Keratinocyte (primary cell): ENCODE measurements at regions not wholly inside any gene's neighbourhood (a gene's known extent, or its start where the extent isn't known, plus 50 kb on each side); places are given as distances from the start of the nearest gene placed in this dataset.

Source experiments
- DNase-seq: peaks from one replicate; pipeline ENCODE4 v3.0.0-alpha.2; 2011; ENCODE audit warnings: low read depth, missing footprints, low spot score
- FAIRE-seq: peaks from 2 replicates; lab custom pipeline; 2011; peaks lifted over from hg19 to GRCh38; lab: Jason Lieb, UNC
- H2AFZ ChIP-seq: 2 replicates; pipeline ENCODE4 v1.6.0; 2012; ENCODE audit warnings: low read length, control low read depth, inconsistent platforms; ENCODE audit not compliant: control insufficient read depth
- H3K27ac ChIP-seq: 2 replicates; pipeline ENCODE4 v1.5.1; 2011; ENCODE audit warnings: low read length; ENCODE audit not compliant: control insufficient read depth, insufficient read depth
- H3K27me3 ChIP-seq: 3 replicates; pipeline ENCODE4 v1.6.0; 2011; ENCODE audit warnings: low read length; ENCODE audit not compliant: control insufficient read depth, insufficient read depth; ENCODE audit errors: extremely low read depth
- H3K36me3 ChIP-seq, 2 experiments: 2 replicates in 1 of 2; 3 replicates in 1 of 2; pipeline ENCODE4 v1.5.1; 2011; ENCODE audit warnings: low read length in 2 of 2, mild to moderate bottlenecking in 1 of 2; ENCODE audit not compliant: control insufficient read depth in 2 of 2, insufficient read depth in 2 of 2; ENCODE audit errors: extremely low read depth in 1 of 2
- H3K4me1 ChIP-seq: 3 replicates; pipeline ENCODE4 v1.5.1; 2011; ENCODE audit warnings: low read length; ENCODE audit not compliant: control insufficient read depth, insufficient read depth; ENCODE audit errors: extremely low read depth
- H3K4me2 ChIP-seq: 3 replicates; pipeline ENCODE4 v1.6.0; 2011; ENCODE audit warnings: low read depth, low read length; ENCODE audit not compliant: control insufficient read depth, insufficient read depth; ENCODE audit errors: extremely low read depth
- H3K4me3 ChIP-seq, 3 experiments: fragments of 200-600 bp in 1 of 3; sonication (generic) in 1 of 3; 2 replicates in 2 of 3; 3 replicates in 1 of 3; pipeline ENCODE4 v1.5.1; 2011 to 2016; ENCODE audit warnings: low read length in 3 of 3, mild to moderate bottlenecking in 3 of 3, control low read depth in 2 of 3, inconsistent platforms in 1 of 3, low read depth in 1 of 3, mixed read lengths in 1 of 3, mixed run types in 1 of 3, moderate library complexity in 1 of 3; ENCODE audit not compliant: control insufficient read depth in 2 of 3, insufficient read depth in 2 of 3; ENCODE audit errors: extremely low read depth in 1 of 3
- H3K79me2 ChIP-seq: 2 replicates; pipeline ENCODE4 v1.6.0; 2012; ENCODE audit warnings: low read length; ENCODE audit not compliant: control insufficient read depth, insufficient read depth
- H3K9ac ChIP-seq: 3 replicates; pipeline ENCODE4 v1.6.0; 2011; ENCODE audit warnings: low read length; ENCODE audit not compliant: control insufficient read depth, insufficient read depth; ENCODE audit errors: extremely low read depth
- H3K9me1 ChIP-seq: 3 replicates; pipeline ENCODE4 v1.6.0; 2011; ENCODE audit warnings: low read length; ENCODE audit not compliant: control insufficient read depth, insufficient read depth; ENCODE audit errors: extremely low read depth
- H3K9me3 ChIP-seq: 2 replicates; pipeline ENCODE4 v1.5.1; 2012; ENCODE audit warnings: low read depth, low read length; ENCODE audit not compliant: control insufficient read depth
- H4K20me1 ChIP-seq: 3 replicates; pipeline ENCODE4 v1.6.0; 2011; ENCODE audit warnings: low read length; ENCODE audit not compliant: control insufficient read depth, insufficient read depth; ENCODE audit errors: extremely low read depth
- EZH2 ChIP-seq: IDR thresholded peaks from one replicate; pipeline ENCODE4 v1.6.1; 2012; ENCODE audit warnings: inconsistent platforms, mild to moderate bottlenecking, low read length, moderate library complexity
- dilution Hi-C: fragments of 300-500 bp; cut with MboI; formaldehyde crosslinking; loops from one replicate; pipeline ENCODE4 v1.7.0; 2020; ENCODE audit warnings: low sequenced_read_pairs; ENCODE audit not compliant: extremely low pct_ligation_motif_present
- TF ChIP-seq, protein P1 (sequence below), 3 experiments: IDR thresholded peaks in 1 of 3; conservative IDR thresholded peaks in 1 of 3; optimal IDR thresholded peaks in 1 of 3; 2 replicates in 2 of 3; 3 replicates in 1 of 3; pipeline versions ENCODE3 to v1.5.1; 2011; ENCODE audit warnings: low read length in 3 of 3, mild to moderate bottlenecking in 3 of 3, moderate library complexity in 2 of 3, control low read depth in 1 of 3, inconsistent platforms in 1 of 3; ENCODE audit not compliant: insufficient read depth in 2 of 3; ENCODE audit errors: extremely low read depth in 1 of 3

DNA sequence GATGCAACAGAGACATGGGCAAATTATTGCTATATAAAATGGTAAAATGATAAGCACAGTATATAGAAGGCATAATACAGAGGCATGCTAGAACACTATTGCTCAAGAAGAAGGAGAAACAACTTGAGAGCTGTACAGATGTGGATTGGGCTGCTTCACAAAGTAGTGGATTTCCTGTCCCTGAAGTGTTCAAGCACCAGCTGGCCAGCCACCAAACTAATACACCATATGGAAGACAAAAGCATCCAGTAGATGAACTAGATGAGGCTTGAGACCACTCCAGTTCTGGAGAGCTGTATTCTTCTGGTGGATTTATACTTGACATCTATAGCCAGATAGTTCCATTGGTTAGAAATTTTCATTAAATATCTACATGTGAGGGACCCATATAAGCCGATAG is 134.1 kb upstream of the GNAO1 start:
- H3K27me3 ChIP-seq = no peaks in the 10 kb centered on the region
- no peaks in the 10 kb centered on the region for H3K9me3 ChIP-seq
- no peaks in the 10 kb centered on the region for H3K9me1 ChIP-seq
- no peak overlapping the region for H2AFZ ChIP-seq
- dilution Hi-C loops = no loop called here
- DNase-seq (no peak), FAIRE-seq (no peak)
- H3K4me3 ChIP-seq = no peak overlapping the region
- H3K36me3 ChIP-seq = no peaks in the 10 kb centered on the region
- H3K4me1 ChIP-seq = no peaks in the 10 kb centered on the region
- no peaks in the 10 kb centered on the region for H3K79me2 ChIP-seq
- H3K27ac ChIP-seq = no peak overlapping the region
- no peak overlapping the region for H3K9ac ChIP-seq
- H3K4me2 ChIP-seq = no peak overlapping the region
- H4K20me1 ChIP-seq = no peaks in the 10 kb centered on the region
- TF ChIP-seq, protein P1, sequence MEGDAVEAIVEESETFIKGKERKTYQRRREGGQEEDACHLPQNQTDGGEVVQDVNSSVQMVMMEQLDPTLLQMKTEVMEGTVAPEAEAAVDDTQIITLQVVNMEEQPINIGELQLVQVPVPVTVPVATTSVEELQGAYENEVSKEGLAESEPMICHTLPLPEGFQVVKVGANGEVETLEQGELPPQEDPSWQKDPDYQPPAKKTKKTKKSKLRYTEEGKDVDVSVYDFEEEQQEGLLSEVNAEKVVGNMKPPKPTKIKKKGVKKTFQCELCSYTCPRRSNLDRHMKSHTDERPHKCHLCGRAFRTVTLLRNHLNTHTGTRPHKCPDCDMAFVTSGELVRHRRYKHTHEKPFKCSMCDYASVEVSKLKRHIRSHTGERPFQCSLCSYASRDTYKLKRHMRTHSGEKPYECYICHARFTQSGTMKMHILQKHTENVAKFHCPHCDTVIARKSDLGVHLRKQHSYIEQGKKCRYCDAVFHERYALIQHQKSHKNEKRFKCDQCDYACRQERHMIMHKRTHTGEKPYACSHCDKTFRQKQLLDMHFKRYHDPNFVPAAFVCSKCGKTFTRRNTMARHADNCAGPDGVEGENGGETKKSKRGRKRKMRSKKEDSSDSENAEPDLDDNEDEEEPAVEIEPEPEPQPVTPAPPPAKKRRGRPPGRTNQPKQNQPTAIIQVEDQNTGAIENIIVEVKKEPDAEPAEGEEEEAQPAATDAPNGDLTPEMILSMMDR (optimal IDR thresholded peaks at IDR 0.05 in 1 of 3, IDR thresholded peaks at IDR 0.05 in 1 of 3, conservative IDR thresholded peaks at IDR 0.05 in 1 of 3; ENCODE audit: extremely low read depth in 1 of 3, insufficient read depth in 2 of 3, low read length in 3 of 3) = no peak
- no peak for TF ChIP-seq EZH2

DNA sequence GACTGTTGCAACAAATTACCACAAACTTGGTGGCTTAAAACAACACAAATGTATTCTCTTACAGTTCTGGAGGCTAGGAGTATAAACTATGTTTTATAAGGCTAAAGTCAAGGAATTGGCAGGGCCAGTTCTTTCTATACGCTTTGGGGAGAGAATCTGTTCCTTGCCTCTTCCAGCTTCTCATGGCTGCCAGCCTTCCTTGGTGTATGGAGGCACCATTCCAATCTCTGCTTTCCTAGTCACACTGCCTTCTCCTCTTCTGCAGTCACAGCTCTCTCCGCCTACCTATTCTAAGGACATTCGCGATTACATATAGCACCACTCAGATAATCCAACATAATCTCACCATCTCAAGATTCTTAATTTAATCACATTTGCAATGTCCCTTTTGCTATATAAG is 140.4 kb upstream of the GNAO1 start:
- Histone ChIP-seq H2AFZ (no peak overlapping the region), H3K27ac (no peak overlapping the region), H3K79me2 (no peaks in the 10 kb centered on the region), H3K9me1 (no peaks in the 10 kb centered on the region), H4K20me1 (no peaks in the 10 kb centered on the region), H3K4me1 (no peaks in the 10 kb centered on the region), H3K9me3 (no peaks in the 10 kb centered on the region), H3K27me3 (no peaks in the 10 kb centered on the region), H3K4me3 (no peak overlapping the region), H3K4me2 (no peak overlapping the region), H3K36me3 (no peaks in the 10 kb centered on the region), H3K9ac (no peak overlapping the region)
- FAIRE-seq (no peak), DNase-seq (no peak)
- TF ChIP-seq, protein P1 (optimal IDR thresholded peaks at IDR 0.05 in 1 of 3, IDR thresholded peaks at IDR 0.05 in 1 of 3, conservative IDR thresholded peaks at IDR 0.05 in 1 of 3; ENCODE audit: extremely low read depth in 1 of 3, insufficient read depth in 2 of 3, low read length in 3 of 3) = no peak
- no peak for TF ChIP-seq EZH2
- dilution Hi-C loops = no loop called here
